ENCODE measurements at regions not wholly inside any gene's neighbourhood (a gene's known extent, or its start where the extent isn't known, plus 50 kb on each side); places are given as distances from the start of the nearest gene placed in this dataset.

- TF ChIP-seq, protein P1, sequence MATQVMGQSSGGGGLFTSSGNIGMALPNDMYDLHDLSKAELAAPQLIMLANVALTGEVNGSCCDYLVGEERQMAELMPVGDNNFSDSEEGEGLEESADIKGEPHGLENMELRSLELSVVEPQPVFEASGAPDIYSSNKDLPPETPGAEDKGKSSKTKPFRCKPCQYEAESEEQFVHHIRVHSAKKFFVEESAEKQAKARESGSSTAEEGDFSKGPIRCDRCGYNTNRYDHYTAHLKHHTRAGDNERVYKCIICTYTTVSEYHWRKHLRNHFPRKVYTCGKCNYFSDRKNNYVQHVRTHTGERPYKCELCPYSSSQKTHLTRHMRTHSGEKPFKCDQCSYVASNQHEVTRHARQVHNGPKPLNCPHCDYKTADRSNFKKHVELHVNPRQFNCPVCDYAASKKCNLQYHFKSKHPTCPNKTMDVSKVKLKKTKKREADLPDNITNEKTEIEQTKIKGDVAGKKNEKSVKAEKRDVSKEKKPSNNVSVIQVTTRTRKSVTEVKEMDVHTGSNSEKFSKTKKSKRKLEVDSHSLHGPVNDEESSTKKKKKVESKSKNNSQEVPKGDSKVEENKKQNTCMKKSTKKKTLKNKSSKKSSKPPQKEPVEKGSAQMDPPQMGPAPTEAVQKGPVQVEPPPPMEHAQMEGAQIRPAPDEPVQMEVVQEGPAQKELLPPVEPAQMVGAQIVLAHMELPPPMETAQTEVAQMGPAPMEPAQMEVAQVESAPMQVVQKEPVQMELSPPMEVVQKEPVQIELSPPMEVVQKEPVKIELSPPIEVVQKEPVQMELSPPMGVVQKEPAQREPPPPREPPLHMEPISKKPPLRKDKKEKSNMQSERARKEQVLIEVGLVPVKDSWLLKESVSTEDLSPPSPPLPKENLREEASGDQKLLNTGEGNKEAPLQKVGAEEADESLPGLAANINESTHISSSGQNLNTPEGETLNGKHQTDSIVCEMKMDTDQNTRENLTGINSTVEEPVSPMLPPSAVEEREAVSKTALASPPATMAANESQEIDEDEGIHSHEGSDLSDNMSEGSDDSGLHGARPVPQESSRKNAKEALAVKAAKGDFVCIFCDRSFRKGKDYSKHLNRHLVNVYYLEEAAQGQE (IDR thresholded peaks at IDR 0.05; ENCODE audit: low read depth) = no peak
- TF ChIP-seq CBX3 (IDR thresholded peaks at IDR 0.05; ENCODE audit: low read depth) = no peak
- no peak for TF ChIP-seq POLR2A (IDR thresholded peaks at IDR 0.05; ENCODE audit: borderline replicate concordance, extremely low read depth, insufficient read depth, insufficient read length)
- no peak for TF ChIP-seq EGR1 (IDR thresholded peaks at IDR 0.05; ENCODE audit: low read depth)
- TF ChIP-seq ZNF274 (IDR thresholded peaks at IDR 0.05; ENCODE audit: low read depth, low read length) = no peak
Observed at GRCh38 chr20:4491643-4492042, 194.6 kb upstream of the PRNP start (continued).

GRCh38 chr20:4490606-4491280 lies 195.5 kb upstream of the PRNP start:
- no TSS peak for BruUV-seq (replicated peaks)
- Histone ChIP-seq H3K4me2 (ENCODE audit: low read length) (no peak overlapping the region), H3K36me3 (ENCODE audit: control insufficient read depth in 1 of 2, insufficient read depth in 2 of 2, low read length in 2 of 2) (no peaks in the 10 kb centered on the region), H3K9me2 (ENCODE audit: insufficient read depth) (no peaks in the 10 kb centered on the region), H3K9ac (ENCODE audit: low read length) (no peak overlapping the region), H3K4me1 (ENCODE audit: control insufficient read depth in 1 of 2, insufficient read depth in 2 of 2, low read length in 2 of 2) (peaks cover 3 to 13% of the 10 kb centered on the region in 2 experiments; a peak in 2 of 4 replicates), H3K4me3 (replicated peaks in 1 of 2; ENCODE audit: low read depth in 1 of 2, low read length in 2 of 2) (no peak overlapping the region), H2AFZ (ENCODE audit: low read depth, low read length, poor library complexity, severe bottlenecking) (no peak overlapping the region), H3K79me2 (ENCODE audit: insufficient read depth, low read length) (no peaks in the 10 kb centered on the region), H3K9me3 (ENCODE audit: control insufficient read depth in 1 of 2, insufficient read depth in 1 of 2, low read depth in 1 of 2, low read length in 2 of 2) (no peaks in the 10 kb centered on the region), H3K27me3 (ENCODE audit: insufficient read depth, low read length) (no peaks in the 10 kb centered on the region; the same call in 1 of the 2 replicates), H4K20me1 (ENCODE audit: insufficient read depth) (no peaks in the 10 kb centered on the region), H3K27ac (ENCODE audit: low read depth, low read length) (no peak overlapping the region)
- ATAC-seq (no peak), DNase-seq (ENCODE audit: low read depth, low spot score) (no peak)
- intact Hi-C loops (cut with micrococcal nuclease) = no loop called here
- ChIA-PET RAD21 (ENCODE audit: low non-redundant PET in 1 of 2, low total read pairs in 2 of 2, uncharacterized antibody in 2 of 2, unreplicated experiment in 2 of 2) (no interaction called here), CTCF (no interaction called here), POLR2A (no interaction called here)
- TF ChIP-seq ZNF274 (IDR thresholded peaks at IDR 0.05; ENCODE audit: low read depth, low read length) (no peak), SRF (IDR thresholded peaks at IDR 0.05; ENCODE audit: low read depth) (no peak)
